ENCODE measurements at regions not wholly inside any gene's neighbourhood (a gene's known extent, or its start where the extent isn't known, plus 50 kb on each side); places are given as distances from the start of the nearest gene placed in this dataset.

DNA sequence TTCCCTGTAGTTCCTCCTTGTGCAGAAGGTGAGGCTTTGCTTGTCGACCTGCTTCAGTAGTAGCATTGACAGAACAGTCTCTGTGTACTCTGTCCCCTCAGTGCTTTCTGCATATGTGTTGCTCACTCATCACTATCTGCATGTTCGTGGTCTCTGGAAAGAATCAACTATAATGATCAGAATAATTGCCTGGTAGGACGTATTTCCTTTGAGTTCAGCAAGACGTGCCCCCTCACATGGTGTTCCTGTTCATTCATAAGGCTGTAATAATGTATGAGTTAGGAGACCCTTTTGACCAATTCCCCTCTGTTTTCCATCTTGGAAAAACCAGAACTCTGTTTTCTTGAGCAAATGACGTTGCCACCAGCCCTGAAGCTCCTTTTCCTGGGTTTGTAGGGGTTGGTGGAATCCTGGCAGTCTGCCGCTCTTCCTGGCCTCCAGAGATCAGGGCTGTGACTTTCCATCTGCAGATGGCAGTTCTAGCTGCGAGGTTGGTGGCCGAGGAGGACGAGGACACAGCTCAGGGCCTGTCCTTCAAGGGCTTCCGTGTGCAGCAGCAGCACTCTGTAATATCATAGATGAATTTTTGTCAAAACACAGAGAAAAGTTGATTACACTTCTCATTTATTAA lies 61.9 kb downstream of the EXOSC2 start:
- H3K4me3 ChIP-seq (replicated peaks; ENCODE audit: low read depth, low read length) = no peak overlapping the region
- DNase-seq (ENCODE audit: extremely low read depth, low read depth) = no peak
- TF ChIP-seq CTCF (IDR thresholded peaks at IDR 0.05; ENCODE audit: low read depth, low read length, missing control alignments) = no peak

DNA sequence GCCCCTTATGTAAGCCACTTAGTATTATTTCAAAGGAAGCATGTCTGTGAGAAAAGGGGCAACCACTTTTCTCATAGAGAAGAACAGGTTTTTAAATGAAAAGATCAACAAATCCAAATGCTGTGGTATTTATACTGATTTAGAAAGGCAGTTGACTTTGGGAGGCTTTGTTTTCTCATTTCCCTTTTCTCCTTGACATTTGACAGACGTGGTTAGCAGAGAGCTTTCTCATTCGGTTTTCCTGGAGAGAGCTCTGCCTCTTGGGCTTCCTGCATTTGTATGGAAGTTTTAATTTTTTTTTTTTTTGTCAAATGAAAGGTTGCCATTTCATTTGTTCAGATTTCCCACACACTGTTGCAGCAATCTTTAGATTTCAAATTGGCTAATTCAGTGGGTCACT lies 62.5 kb downstream of the EXOSC2 start:
- no peak overlapping the region for H3K4me3 ChIP-seq (replicated peaks; ENCODE audit: low read depth, low read length)
- TF ChIP-seq CTCF (IDR thresholded peaks at IDR 0.05; ENCODE audit: low read depth, low read length, missing control alignments) = no peak
- DNase-seq (ENCODE audit: extremely low read depth, low read depth) = no peak

DNA sequence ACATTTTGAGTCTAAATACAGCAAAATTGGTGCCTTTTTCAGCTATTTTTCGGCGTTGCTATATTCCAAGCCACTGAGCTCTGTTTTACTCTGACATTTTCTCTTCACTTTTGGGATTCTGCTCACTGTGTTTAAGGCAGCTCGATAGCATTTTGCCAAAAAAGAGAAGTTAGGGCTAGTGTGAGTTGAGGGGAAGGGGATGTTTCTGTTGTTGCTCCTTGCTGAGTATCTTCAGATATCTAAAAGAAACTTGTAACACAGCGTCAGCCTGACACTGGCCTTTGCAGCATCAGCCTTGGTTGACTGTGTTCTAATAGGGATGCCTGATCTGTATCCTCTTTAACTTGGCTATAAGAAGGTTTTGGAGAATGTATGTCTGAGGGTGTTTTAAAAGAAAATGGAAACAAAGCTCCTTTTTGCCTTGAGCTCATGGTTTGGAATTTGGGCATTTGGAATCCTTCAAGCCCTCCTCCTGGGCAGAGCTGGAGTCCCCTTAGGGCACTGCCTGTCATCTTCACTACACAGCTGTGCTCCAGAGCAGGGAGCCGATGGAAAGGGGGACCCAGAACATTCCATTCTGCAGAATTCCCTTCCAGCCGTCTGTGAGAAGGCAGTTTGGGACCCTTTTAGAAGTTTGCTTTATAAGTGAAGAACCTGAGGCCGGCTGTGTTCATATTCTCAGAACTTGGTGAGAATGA lies 63.0 kb downstream of the EXOSC2 start:
- DNase-seq (ENCODE audit: extremely low read depth, low read depth) = no peak
- no peak overlapping the region for H3K4me3 ChIP-seq (replicated peaks; ENCODE audit: low read depth, low read length)
- no peak for TF ChIP-seq CTCF (IDR thresholded peaks at IDR 0.05; ENCODE audit: low read depth, low read length, missing control alignments)

- no peak for TF ChIP-seq CTCF (IDR thresholded peaks at IDR 0.05; ENCODE audit: low read depth, low read length, missing control alignments)
- no peak for DNase-seq (ENCODE audit: extremely low read depth, low read depth)
- H3K4me3 ChIP-seq (replicated peaks; ENCODE audit: low read depth, low read length) = no peak overlapping the region
Measured at GRCh38 chr9:130759738-130760137, 66.2 kb downstream of the EXOSC2 start.

DNA sequence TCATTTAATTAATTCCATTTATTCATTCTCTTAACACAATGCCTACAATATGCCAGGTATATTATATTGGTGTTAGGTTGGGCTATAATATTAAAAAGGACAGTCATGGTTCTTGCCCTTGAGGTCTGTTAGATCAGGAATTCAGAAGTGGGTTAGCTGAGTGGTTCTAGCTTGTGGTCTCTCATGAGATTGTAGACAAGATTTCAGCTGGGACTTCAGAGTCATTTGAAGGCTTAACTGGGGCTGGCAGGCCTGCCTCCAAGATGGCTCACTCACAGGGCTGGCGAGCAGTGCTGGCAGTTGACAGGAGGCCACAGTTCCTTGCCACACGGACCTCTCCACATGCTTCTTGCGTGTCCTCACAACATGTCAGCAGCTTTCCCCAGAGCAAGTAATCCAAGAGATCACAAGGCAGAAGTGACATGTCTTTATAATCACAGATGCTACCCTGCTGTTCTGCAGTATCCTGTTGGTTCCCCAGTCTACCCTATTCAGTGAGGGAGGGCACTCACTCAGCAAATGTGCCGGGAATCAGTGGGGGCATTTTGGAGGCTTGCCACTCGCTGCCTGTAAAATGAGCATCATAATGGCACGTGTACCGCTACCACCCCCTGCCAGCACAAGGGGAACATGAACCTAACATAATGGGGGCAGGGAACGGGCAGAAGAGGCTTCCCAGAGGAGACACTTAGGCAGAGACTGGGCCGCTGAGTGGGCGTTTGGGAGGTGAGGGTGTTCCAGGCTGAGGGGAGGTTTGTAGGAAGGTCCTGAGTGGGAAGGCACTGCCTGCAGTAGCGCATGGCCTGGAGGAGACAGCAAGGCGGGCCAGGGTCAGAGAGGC lies 70.0 kb downstream of the EXOSC2 start:
- no peak for DNase-seq (ENCODE audit: extremely low read depth, low read depth)
- TF ChIP-seq CTCF (IDR thresholded peaks at IDR 0.05; ENCODE audit: low read depth, low read length, missing control alignments) = no peak
- H3K4me3 ChIP-seq (replicated peaks; ENCODE audit: low read depth, low read length) = no peak overlapping the region

DNA sequence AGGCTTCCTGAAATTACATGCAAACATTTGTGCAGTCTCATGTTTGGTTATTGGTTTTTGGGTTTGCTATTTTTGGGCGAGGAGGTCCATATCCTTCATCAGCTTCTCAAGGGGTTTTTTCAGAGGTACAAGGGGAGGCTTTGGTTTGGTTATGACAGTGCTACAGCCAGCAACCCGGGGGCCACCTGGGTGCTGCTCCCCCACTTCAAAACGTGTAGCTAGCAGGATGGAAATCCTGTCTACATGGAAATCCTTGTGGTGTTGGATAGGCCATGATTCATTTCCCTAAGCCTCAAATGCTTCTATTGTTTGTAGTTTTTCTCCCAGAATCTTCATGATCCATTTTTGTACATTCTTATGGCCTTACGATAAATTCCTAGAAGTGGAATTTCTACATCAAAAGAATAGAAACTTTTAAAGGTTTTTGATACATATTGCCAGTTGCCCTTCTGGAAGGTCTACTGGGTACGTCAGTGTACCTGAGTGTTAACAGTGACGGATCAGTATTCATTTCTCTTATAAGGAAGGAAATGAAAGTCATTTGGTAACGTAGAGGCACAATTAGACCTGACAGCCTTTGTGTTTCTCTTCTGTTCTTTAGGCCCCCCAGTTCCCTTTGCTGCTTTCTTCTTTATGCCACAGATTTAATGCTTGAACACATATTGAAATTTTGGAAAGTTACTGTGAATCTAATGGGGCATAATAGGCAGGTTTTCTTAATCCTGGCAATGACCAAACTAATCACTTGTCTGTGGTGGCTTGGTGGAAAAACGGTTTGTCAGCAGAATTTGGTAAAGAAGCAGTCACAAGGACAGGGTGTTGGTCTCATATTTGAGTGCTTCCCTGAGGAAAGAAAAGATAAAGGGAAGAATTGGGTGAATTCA lies 69.7 kb upstream of the ABL1 start:
- no peak for DNase-seq (ENCODE audit: extremely low read depth, low read depth)

More for the DNA sequence above, 69.7 kb upstream of the ABL1 start:
- no peak overlapping the region for H3K4me3 ChIP-seq (replicated peaks; ENCODE audit: low read depth, low read length)
- no peak for TF ChIP-seq CTCF (IDR thresholded peaks at IDR 0.05; ENCODE audit: low read depth, low read length, missing control alignments)

All from HFF-Myc (cell line).